22Rv1 (cell line): ENCODE measurements at regions not wholly inside any gene's neighbourhood (a gene's known extent, or its start where the extent isn't known, plus 50 kb on each side); places are given as distances from the start of the nearest gene placed in this dataset.
"Not testable (repeated sequence)": the region's sequence is repeated elsewhere in the genome, so short reads cannot be mapped to it uniquely, and the experiment has no call there.

Source experiments
- CTCF ChIP-seq: fragments of 450-650 bp; IDR thresholded peaks from 2 replicates; pipeline ENCODE4 v1.5.1; 2017; ENCODE audit warnings: mild to moderate bottlenecking
- ZFX ChIP-seq: fragments of 450-650 bp; IDR thresholded peaks from 2 replicates; pipeline ENCODE4 v1.6.1; 2017; ENCODE audit warnings: antibody characterized with exemption, borderline replicate concordance

- not testable (repeated sequence) for TF ChIP-seq CTCF, ZFX
Observed at GRCh38 chr21:14020108-14020507, 190.6 kb downstream of the LIPI start.
